ENCODE measurements at regions not wholly inside any gene's neighbourhood (a gene's known extent, or its start where the extent isn't known, plus 50 kb on each side); places are given as distances from the start of the nearest gene placed in this dataset.

DNA sequence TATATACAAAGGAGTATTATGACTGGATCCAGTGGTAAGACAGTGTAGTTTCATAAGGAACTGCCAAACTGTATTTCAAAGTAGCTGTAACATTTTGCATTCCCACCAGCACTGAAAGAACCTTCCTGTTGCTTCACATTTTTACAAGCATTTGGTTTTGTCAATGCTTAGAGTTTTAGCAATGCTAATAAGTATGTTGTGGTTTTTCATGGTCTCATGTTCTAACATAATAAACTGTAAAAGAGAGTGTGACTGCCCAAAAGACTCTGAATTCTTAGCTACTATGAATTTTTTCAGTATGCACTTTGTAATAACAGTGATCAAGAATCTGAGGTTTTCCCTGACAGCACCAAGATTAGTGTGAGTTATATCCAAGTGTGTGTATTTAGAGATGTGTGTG is 604.2 kb downstream of the XIRP2 start:
- DNase-seq, result no peak

- no peak for DNase-seq
Observed at GRCh38 chr2:167491788-167492187, 603.5 kb downstream of the XIRP2 start.

- no peak for DNase-seq
Observed at GRCh38 chr2:167490455-167490854, 602.2 kb downstream of the XIRP2 start.

GRCh38 chr2:167489325-167489724 is 601.0 kb downstream of the XIRP2 start:
- DNase-seq, result no peak

DNA sequence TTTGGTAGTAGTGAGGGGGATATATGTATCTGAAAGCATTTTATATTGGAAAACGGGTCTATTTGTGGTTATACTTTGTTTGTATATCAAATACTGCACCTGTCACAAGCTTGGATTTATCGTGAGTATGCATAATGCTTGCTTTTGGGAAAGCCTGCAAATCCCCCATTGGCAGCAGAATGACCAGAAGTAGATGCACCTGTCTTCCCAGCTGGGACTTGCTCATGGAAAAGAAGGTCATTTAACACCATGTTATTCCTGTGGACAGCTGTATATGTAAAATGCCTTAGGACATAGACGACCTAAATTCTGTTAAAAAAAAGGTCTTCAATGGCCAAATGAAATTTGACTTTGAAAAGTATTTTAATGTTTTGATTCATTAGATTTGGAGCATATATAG is 599.4 kb downstream of the XIRP2 start:
- no peak for DNase-seq

DNA sequence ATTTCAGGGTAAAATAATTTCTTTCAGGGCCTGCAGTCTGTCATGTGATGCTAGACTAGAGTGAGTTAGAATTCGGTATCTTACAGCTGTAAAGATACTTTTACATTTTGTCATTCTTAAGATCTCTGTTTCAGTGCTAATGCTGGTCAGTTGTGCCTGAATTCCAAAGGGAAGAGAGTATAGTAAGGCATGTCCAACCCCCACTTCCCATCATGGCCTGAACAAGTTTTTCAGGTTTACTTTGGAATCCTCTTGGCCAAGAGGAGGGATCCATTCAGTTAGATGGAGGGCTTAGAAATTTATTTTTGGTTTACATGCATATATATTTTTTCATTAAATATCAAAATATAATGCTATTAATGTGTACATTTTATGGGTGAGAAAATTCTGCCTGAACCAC is 596.6 kb downstream of the XIRP2 start:
- DNase-seq, result no peak

GRCh38 chr2:167480986-167481309 is 592.7 kb downstream of the XIRP2 start:
- DNase-seq, result no peak

DNA sequence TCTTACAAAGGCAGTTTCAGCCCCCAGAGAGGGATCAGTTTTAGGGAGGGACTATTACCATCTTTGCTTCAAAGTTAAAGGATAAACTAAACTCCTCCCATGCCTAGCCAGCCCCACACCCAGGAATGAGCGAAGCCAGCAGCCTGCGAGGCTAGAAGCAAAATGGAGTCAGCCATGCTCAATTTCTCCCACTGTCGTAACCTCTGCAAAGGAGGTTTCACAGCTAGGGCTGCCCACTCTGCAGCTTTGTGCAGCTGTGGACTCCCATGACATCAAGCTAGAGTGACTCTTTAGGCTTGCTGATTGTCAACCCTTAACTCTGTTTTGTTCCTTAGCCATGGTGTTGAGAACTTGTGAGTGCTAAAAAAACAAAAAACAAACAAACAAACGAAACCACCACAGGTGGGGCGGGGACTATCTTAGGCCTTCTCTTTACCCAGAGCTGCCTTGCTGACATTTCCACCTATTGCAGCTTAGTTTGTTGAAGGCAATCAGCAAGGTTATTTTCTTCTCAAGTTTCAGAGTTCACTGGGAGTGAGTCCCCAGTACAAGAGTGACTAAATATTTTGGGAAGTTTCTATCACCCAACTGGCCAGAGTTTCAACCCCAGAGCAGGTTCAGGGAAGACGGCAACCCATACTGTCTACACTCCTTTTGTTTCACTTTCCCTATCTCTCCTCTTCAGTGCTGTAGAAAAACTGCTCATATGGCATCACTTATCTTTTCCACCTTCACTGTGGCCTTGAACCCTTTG is 592.1 kb downstream of the XIRP2 start:
- DNase-seq, result no peak

- no peak for DNase-seq
Observed at GRCh38 chr2:167478196-167478595, 589.9 kb downstream of the XIRP2 start.

GRCh38 chr2:167475791-167476190 is 587.5 kb downstream of the XIRP2 start:
- no peak for DNase-seq

DNA sequence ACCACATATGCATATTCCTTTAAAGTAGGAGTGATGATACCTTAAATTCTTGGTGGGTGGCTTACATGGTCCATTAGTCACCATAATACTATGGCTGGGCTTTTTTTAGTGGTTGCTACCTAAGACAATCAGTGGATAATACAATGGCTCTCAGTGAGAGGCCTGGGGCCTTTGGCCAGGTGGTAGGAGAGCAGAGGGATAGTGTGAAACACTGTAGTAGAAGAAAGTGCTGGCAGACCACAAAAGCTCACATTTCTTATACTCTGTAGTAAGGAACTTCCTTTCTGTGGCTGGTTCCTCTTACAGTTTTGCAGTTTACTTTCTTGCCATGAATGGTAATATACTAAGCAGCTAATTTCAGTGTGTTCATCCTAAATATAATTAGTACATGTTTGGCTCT is 583.5 kb downstream of the XIRP2 start:
- DNase-seq, result no peak

DNA sequence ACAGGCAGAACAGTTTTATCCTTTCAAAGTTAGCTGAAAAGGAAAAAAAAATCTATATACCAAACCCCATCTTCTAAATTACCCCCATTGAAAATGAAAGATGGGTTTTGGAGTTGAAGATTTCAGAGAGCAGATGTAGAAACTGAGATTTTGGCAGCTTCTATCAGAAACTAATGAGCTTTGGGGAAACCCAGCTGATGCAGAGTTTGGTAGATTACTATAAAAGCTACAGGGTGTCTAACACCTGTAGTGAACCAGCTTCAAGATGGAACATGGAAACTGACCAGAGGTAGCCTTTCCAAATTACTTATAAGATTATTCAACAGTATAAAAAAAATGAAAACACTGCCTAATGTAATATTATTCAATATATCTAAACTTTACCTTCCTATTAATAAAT is 583.1 kb downstream of the XIRP2 start:
- DNase-seq, result no peak

- DNase-seq, result no peak
Observed at GRCh38 chr2:167462379-167462778, 574.1 kb downstream of the XIRP2 start.

GRCh38 chr2:167454036-167454435 is 565.8 kb downstream of the XIRP2 start:
- DNase-seq, result no peak

- DNase-seq, result no peak
Observed at GRCh38 chr2:167451496-167452289, 563.4 kb downstream of the XIRP2 start.

DNA sequence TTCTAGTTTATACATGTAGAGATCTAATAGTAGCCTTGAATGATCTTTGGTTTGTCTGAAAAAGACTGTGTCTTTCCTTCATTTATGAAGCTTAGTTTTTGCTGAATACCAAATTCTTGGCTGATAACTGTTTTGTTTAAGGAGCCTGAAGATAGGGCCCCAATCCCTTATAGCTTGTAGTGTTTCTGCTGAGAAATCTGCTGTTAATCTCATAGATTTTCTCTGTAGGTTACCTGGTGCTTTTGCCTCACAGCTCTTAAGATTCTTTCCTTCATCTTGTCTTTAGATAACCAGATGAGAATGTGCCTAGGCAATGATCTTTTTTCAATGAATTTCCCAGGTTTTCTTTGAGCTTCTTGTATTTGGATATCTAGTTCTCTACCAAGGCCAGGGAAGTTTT is 562.1 kb downstream of the XIRP2 start:
- DNase-seq, result no peak

- no peak for DNase-seq
Observed at GRCh38 chr2:167440382-167440781, 552.1 kb downstream of the XIRP2 start.

DNA sequence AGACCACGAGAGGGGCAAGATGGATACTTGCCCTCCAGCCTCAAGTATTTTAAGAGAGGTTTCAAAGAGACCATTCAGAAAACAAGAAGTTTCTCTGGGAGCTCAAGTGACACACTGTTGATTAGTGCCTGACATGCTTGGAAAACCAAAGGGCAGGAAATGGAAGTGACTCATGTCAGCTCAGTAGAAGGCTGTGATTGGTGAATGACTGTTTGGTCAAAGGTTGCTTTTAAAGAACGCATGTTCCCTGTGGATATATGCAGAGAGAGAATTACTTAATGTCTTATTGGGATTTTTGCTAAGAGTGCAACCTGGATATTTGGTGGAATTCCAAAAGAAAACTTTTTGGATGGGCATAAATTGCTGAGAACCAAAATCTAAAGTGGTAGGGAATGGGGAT is 549.9 kb downstream of the XIRP2 start:
- DNase-seq, result no peak

DNA sequence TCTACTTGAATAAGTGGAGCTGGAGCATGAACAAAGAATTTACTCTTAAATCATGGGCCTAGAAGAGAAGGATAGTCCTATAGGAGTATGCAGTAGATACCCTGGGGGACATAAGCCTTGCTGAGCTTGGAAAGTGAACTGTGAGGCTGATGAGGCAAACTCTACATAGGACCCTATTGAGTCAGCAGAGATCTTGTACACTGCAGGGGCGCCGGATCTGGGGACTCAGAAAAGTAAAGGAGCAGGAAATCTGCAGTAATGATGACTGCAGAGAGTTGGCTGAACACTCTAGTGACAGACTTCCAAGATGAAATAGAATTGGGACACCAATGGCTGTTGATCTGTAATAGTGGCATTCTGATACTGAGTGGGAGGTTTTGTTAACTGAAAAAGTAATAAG is 543.7 kb downstream of the XIRP2 start:
- DNase-seq, result no peak

DNA sequence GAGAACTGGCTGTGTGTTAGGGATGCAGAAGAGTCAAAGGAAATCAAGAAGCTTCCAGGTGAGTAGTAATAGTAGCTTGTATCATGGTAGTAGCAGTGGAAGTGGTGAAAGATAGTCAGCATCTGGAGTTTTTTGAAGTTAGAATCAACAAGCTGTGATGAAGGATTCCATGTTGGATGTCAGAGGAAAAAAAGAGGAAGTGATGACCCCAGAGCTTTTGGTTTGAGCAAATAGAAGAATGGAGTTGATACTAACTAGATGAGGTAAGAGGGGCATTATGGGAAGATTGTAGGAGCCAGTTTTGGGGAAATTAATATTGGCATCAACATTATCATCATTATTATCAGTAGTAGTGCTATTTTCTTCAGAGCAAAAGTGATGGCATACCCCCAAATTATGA is 542.2 kb downstream of the XIRP2 start:
- DNase-seq, result no peak

DNA sequence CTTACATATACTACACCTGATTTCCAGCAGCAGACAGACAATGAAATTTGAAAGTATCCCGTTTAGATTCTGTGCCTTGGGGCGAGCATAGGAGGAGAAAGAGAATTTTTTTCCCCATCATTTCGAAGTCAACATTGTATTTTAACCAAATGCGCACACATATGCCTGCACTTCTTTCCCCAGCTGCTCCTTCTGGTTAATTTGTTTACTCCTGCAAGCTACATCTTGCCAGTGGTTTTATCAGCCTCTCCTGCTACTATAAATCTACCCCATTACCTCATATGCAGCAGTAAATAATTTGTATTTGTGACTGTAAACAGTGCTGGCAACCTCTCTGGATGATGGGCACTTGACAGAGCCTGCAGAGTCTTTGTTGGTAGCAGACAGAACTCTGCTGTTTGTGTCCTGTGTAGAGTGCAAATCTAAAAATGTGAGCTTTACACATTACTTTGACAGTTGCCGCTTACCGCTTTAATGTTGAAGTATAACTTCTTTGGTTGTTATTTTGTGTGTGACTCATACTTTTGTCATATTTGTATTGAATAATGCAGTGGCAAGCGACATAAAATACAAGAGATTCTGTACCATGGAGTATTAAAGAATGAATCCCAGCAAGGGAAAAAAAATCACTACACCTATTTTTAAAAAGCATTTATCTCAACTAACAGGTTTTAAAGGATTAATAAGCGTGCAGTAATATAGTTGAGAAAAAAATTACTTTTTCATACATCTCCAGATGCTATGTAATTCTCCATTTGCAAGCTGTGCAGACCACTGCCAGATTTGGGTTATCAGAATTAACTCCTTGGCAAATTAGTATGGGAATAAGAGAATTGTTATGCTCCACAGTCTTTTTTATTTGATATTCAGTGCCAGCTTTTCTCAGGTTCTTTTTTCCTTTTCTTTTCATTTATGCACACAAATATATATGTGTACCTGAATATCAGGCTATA is 536.8 kb downstream of the XIRP2 start:
- DNase-seq, result no peak

DNA sequence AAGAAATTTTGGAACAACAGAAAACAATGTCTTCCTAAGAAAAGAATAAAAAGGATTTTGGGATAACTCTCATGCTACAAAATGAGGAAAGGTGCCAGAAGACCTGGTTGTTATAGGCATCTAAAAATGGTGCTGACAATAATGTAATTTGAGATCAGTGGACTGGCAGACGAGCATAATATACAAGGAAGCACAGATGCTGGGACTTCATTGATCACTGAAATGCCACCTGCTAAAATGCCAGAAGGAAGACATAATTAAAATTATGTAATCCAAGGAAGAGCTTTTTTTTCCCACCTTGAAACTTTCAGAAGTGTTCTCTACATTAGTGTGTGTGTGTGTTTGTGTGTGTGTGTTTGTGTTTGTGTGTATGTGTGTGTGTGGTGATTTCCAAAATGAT is 535.9 kb downstream of the XIRP2 start:
- DNase-seq, result no peak

DNA sequence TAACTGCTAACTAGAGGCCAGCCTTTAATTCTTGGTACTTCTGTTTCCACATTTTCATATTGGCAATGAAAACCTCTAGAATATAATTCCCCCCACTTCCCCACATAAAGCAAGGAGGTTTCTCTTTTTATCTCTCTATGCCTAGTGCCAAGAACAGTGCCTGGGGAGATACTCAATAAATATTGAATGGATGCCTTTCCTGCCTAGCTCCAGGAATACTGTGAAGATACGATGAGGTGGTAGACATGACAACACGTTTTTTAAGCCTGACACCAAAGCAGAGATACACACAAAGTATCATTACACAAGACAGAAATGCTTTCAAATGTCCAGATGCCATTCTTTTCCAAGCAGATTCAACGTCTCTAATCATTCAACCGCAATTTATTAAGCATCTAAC is 535.5 kb downstream of the XIRP2 start:
- DNase-seq, result no peak

DNA sequence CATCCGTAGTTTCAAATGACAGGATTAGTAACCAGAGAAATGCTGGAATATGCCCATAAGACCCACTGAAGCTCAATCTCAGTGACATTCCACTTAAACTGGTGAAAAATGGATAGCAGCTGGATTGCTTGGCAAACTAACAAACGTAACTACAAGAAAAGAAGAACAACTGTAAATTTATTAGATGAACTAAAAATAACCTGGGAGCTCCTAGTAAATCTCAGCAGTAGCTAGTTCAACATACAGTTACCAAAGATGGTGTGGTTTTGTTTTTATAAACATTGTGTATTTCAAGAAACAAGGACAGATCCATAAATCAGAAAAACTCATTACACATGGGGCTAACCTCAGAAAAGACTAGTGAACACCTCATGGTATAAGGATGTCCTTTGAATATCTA is 531.9 kb downstream of the XIRP2 start:
- no peak for DNase-seq
